Neural cell (in vitro differentiated cells): ENCODE measurements at regions not wholly inside any gene's neighbourhood (a gene's known extent, or its start where the extent isn't known, plus 50 kb on each side); places are given as distances from the start of the nearest gene placed in this dataset.
"Not testable (repeated sequence)": the region's sequence is repeated elsewhere in the genome, so short reads cannot be mapped to it uniquely, and the experiment has no call there.

Experiments
- H2AFZ ChIP-seq: fragments of 200-600, 300-800 bp; sonication (generic), shearing (Covaris generic); 2 replicates; pipeline ENCODE4 v1.6.0; 2014; ENCODE audit warnings: low read depth, mild to moderate bottlenecking, antibody characterized with exemption, low read length, moderate library complexity
- H3F3A ChIP-seq: fragments of 200-600 bp; shearing (Covaris generic); 2 replicates; pipeline ENCODE4 v1.6.1; 2016; ENCODE audit warnings: mild to moderate bottlenecking, moderate library complexity, mixed read lengths, antibody characterized with exemption, low read length; ENCODE audit not compliant: insufficient read depth, poor library complexity, severe bottlenecking
- H3K27ac ChIP-seq: fragments of 200-600, 300-800 bp; sonication (generic), shearing (Covaris generic); 2 replicates; pipeline ENCODE4 v1.5.1; 2014; ENCODE audit warnings: mild to moderate bottlenecking, low read length, moderate library complexity
- H3K27me3 ChIP-seq: fragments of 300-800, 200-600 bp; sonication (generic), shearing (Covaris generic); 2 replicates; pipeline ENCODE4 v1.6.0; 2014; ENCODE audit warnings: mild to moderate bottlenecking, low read depth, low read length, moderate library complexity; ENCODE audit not compliant: insufficient read depth
- H3K36me3 ChIP-seq: fragments of 300-800, 200-600 bp; sonication (generic), shearing (Covaris generic); 2 replicates; pipeline ENCODE4 v1.5.1; 2014; ENCODE audit warnings: mild to moderate bottlenecking, antibody characterized with exemption, low read length, moderate library complexity; ENCODE audit not compliant: insufficient read depth
- H3K4me2 ChIP-seq: fragments of 300-800, 200-600 bp; sonication (generic), shearing (Covaris generic); 2 replicates; pipeline ENCODE4 v1.6.0; 2014; ENCODE audit warnings: mild to moderate bottlenecking, low read length
- H3K4me3 ChIP-seq: fragments of 300-800, 200-600 bp; sonication (generic), shearing (Covaris generic); 2 replicates; pipeline ENCODE4 v1.5.1; 2014; ENCODE audit warnings: mild to moderate bottlenecking, low read length, moderate library complexity
- H3K79me2 ChIP-seq: fragments of 200-600 bp; shearing (Covaris generic); replicated peaks from 2 replicates; pipeline ENCODE4 v1.6.0; 2014; ENCODE audit warnings: mild to moderate bottlenecking, low read length, moderate library complexity; ENCODE audit not compliant: insufficient read depth
- H3K9ac ChIP-seq: fragments of 300-800, 200-600 bp; sonication (generic), shearing (Covaris generic); 2 replicates; pipeline ENCODE4 v1.6.1; 2016; ENCODE audit warnings: mild to moderate bottlenecking, low read length, mixed read lengths
- H3K9me2 ChIP-seq: fragments of 200-600 bp; shearing (Covaris generic); 2 replicates; pipeline ENCODE4 v1.6.1; 2016; ENCODE audit warnings: mild to moderate bottlenecking, low read length, mixed read lengths; ENCODE audit not compliant: insufficient read depth
- H3K9me3 ChIP-seq: fragments of 200-600, 300-800 bp; sonication (generic), shearing (Covaris generic); 2 replicates; pipeline ENCODE4 v1.6.1; 2016; ENCODE audit warnings: mild to moderate bottlenecking, mixed run types, low read length, moderate library complexity, mixed read lengths
- H4K20me1 ChIP-seq: fragments of 200-600 bp; shearing (Covaris generic); 2 replicates; pipeline ENCODE4 v1.6.1; 2016; ENCODE audit warnings: mild to moderate bottlenecking, mixed run types; ENCODE audit not compliant: insufficient read depth
- EP300 ChIP-seq: fragments of 450-650 bp; conservative IDR thresholded peaks from 2 replicates; pipeline ENCODE4 v1.6.1; 2014; ENCODE audit warnings: antibody characterized with exemption, mild to moderate bottlenecking, moderate library complexity; ENCODE audit not compliant: poor library complexity, severe bottlenecking
- EZH2 ChIP-seq: fragments of 200-600, 300-800 bp; shearing (Covaris generic), sonication (generic); IDR thresholded peaks from 2 replicates; pipeline ENCODE4 v1.6.1; 2014; ENCODE audit warnings: antibody characterized with exemption, low read length, borderline replicate concordance, mild to moderate bottlenecking; ENCODE audit not compliant: insufficient read depth, poor library complexity, severe bottlenecking
- MXI1 ChIP-seq: fragments of 450-650 bp; conservative IDR thresholded peaks from 2 replicates; pipeline ENCODE4 v1.6.1; 2014; ENCODE audit warnings: antibody characterized with exemption, mild to moderate bottlenecking; ENCODE audit not compliant: poor library complexity, severe bottlenecking
- POLR2AphosphoS5 ChIP-seq: IDR thresholded peaks from 2 replicates; pipeline ENCODE4 v1.6.1; 2012
- RAD21 ChIP-seq: fragments of 450-650 bp; conservative IDR thresholded peaks from 2 replicates; pipeline ENCODE4 v1.6.1; 2014; ENCODE audit warnings: antibody characterized with exemption, mild to moderate bottlenecking, moderate library complexity
- REST ChIP-seq: IDR thresholded peaks from 2 replicates; pipeline ENCODE4 v1.6.1; 2012; ENCODE audit warnings: borderline replicate concordance
- SMC3 ChIP-seq: fragments of 450-650 bp; conservative IDR thresholded peaks from 2 replicates; pipeline ENCODE4 v1.6.1; 2014; ENCODE audit warnings: antibody characterized with exemption, mild to moderate bottlenecking, moderate library complexity; ENCODE audit not compliant: poor library complexity
- TAF1 ChIP-seq: IDR thresholded peaks from 2 replicates; pipeline ENCODE4 v1.6.1; 2012; ENCODE audit warnings: low read depth
- TF ChIP-seq, protein P1 (sequence below): fragments of 450-650 bp; IDR thresholded peaks from 2 replicates; pipeline ENCODE4 v1.5.1; 2014; ENCODE audit warnings: antibody characterized with exemption, mild to moderate bottlenecking, moderate library complexity; ENCODE audit not compliant: poor library complexity, severe bottlenecking

GRCh38 chr3:65262548-65262947 lies 574.7 kb upstream of the ADAMTS9 start:
- Histone ChIP-seq H3K79me2 (no peaks in the 10 kb centered on the region), H4K20me1 (no peaks in the 10 kb centered on the region), H3K4me2 (no peak overlapping the region), H3K9me2 (no peaks in the 10 kb centered on the region), H3K27me3 (no peaks in the 10 kb centered on the region), H3K27ac (no peak overlapping the region), H3K36me3 (no peaks in the 10 kb centered on the region), H3K9ac (no peak overlapping the region), H3K4me3 (no peak overlapping the region), H2AFZ (no peak overlapping the region), H3F3A (no peaks in the 10 kb centered on the region), H3K9me3 (no peaks in the 10 kb centered on the region)
- TF ChIP-seq MXI1 = no peak
- no peak for TF ChIP-seq SMC3
- no peak for TF ChIP-seq EP300
- TF ChIP-seq REST = no peak
- TF ChIP-seq EZH2 = no peak
- no peak for TF ChIP-seq POLR2AphosphoS5
- TF ChIP-seq, protein P1, sequence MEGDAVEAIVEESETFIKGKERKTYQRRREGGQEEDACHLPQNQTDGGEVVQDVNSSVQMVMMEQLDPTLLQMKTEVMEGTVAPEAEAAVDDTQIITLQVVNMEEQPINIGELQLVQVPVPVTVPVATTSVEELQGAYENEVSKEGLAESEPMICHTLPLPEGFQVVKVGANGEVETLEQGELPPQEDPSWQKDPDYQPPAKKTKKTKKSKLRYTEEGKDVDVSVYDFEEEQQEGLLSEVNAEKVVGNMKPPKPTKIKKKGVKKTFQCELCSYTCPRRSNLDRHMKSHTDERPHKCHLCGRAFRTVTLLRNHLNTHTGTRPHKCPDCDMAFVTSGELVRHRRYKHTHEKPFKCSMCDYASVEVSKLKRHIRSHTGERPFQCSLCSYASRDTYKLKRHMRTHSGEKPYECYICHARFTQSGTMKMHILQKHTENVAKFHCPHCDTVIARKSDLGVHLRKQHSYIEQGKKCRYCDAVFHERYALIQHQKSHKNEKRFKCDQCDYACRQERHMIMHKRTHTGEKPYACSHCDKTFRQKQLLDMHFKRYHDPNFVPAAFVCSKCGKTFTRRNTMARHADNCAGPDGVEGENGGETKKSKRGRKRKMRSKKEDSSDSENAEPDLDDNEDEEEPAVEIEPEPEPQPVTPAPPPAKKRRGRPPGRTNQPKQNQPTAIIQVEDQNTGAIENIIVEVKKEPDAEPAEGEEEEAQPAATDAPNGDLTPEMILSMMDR = no peak
- no peak for TF ChIP-seq TAF1
- TF ChIP-seq RAD21 = no peak

GRCh38 chr3:65259946-65260345 lies 572.1 kb upstream of the ADAMTS9 start:
- Histone ChIP-seq H3K4me3 (no peak overlapping the region), H3K9me3 (no peaks in the 10 kb centered on the region), H3K79me2 (no peaks in the 10 kb centered on the region), H3F3A (no peaks in the 10 kb centered on the region), H3K27me3 (no peaks in the 10 kb centered on the region), H3K4me2 (no peak overlapping the region), H3K9ac (no peak overlapping the region), H3K9me2 (no peaks in the 10 kb centered on the region), H3K27ac (no peak overlapping the region), H3K36me3 (no peaks in the 10 kb centered on the region), H4K20me1 (no peaks in the 10 kb centered on the region), H2AFZ (no peak overlapping the region)
- TF ChIP-seq EZH2 = no peak
- TF ChIP-seq POLR2AphosphoS5 = no peak
- TF ChIP-seq TAF1 = no peak
- no peak for TF ChIP-seq RAD21
- no peak for TF ChIP-seq SMC3
- TF ChIP-seq, protein P1 = no peak
- no peak for TF ChIP-seq REST
- TF ChIP-seq EP300 = no peak
- no peak for TF ChIP-seq MXI1

GRCh38 chr3:65252914-65253313 lies 565.1 kb upstream of the ADAMTS9 start:
- H2AFZ ChIP-seq, H3K9ac ChIP-seq, H3F3A ChIP-seq, H3K4me3 ChIP-seq, H3K27ac ChIP-seq, H3K9me2 ChIP-seq, H3K36me3 ChIP-seq, H3K27me3 ChIP-seq, H3K4me2 ChIP-seq, H3K79me2 ChIP-seq, H3K9me3 ChIP-seq, H4K20me1 ChIP-seq: not testable (repeated sequence)
